ENCODE measurements at regions not wholly inside any gene's neighbourhood (a gene's known extent, or its start where the extent isn't known, plus 50 kb on each side); places are given as distances from the start of the nearest gene placed in this dataset.

DNA sequence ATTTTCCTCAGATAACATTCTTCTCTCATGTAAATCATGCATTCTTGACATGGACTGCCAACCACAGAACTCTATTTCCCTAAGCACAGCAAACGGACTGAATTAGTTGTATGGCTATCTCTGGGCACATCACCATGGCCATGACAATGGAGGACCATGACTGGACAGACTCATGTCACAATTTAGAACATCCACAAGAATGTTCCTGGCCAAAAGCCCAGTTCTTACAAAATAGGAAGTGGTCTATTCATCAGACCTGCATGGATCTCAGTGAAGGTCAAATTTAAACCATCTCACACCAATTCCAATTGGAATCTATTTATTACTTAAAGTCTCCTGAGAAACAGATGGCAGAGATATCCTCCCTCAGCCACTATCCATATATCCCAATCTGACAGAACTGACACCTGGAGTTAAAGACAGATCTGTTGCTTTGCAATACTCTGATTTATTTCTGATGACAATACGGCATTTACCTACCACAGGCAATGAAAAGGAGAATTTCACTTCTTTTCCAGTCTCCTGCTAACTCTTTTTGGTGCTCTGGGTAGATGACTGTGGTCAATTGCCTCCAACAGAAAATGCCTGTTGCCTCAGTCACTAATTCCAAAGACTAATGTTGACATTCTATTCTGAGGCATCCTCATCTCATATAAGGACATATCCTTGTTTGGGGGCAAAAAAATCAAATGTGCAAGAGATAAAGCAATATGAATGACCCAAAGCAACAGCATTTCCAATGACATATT, 254.8 kb downstream of the HTR7 start:
- TF ChIP-seq EZH2 (IDR thresholded peaks at IDR 0.05; ENCODE audit: insufficient read depth, low read length): no peak
- TF ChIP-seq, protein P1, sequence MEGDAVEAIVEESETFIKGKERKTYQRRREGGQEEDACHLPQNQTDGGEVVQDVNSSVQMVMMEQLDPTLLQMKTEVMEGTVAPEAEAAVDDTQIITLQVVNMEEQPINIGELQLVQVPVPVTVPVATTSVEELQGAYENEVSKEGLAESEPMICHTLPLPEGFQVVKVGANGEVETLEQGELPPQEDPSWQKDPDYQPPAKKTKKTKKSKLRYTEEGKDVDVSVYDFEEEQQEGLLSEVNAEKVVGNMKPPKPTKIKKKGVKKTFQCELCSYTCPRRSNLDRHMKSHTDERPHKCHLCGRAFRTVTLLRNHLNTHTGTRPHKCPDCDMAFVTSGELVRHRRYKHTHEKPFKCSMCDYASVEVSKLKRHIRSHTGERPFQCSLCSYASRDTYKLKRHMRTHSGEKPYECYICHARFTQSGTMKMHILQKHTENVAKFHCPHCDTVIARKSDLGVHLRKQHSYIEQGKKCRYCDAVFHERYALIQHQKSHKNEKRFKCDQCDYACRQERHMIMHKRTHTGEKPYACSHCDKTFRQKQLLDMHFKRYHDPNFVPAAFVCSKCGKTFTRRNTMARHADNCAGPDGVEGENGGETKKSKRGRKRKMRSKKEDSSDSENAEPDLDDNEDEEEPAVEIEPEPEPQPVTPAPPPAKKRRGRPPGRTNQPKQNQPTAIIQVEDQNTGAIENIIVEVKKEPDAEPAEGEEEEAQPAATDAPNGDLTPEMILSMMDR (IDR thresholded peaks at IDR 0.05; ENCODE audit: insufficient read depth, low read depth, low read length): no peak
